GM18873 (cell line): ENCODE measurements at regions not wholly inside any gene's neighbourhood (a gene's known extent, or its start where the extent isn't known, plus 50 kb on each side); places are given as distances from the start of the nearest gene placed in this dataset.
"Not testable (repeated sequence)": the region's sequence is repeated elsewhere in the genome, so short reads cannot be mapped to it uniquely, and the experiment has no call there.

Source experiments
- ATAC-seq: cut with Tn5 transposase; IDR thresholded peaks from one replicate; pipeline ENCODE4 v1.9.1; 2021; ENCODE audit warnings: mild to moderate bottlenecking, moderate library complexity, moderate number of reproducible peaks; ENCODE audit not compliant: unreplicated experiment, low FRiP score

- no peak for ATAC-seq
Measured at GRCh38 chr2:19111354-19111753, 247.1 kb downstream of the OSR1 start.

DNA sequence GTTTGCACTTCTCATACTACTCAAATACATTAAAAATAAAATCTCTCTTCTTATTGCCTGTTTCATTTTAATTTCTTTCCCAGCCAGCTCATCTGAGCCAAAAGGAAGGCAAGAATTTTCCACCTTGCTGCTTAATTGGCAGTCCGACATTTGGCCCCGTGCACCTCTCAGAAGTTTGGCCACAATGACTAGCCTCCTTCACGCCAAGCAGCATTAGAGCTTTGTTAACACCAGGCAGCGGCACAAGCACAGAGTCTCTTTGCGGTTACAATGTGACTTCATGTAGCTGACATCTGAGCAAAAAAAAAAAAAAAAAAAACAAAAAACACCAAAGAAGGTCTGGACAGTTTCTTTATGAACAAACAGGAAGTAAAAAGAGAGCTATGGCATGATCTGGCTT, 248.9 kb downstream of the OSR1 start:
- ATAC-seq: no peak

DNA sequence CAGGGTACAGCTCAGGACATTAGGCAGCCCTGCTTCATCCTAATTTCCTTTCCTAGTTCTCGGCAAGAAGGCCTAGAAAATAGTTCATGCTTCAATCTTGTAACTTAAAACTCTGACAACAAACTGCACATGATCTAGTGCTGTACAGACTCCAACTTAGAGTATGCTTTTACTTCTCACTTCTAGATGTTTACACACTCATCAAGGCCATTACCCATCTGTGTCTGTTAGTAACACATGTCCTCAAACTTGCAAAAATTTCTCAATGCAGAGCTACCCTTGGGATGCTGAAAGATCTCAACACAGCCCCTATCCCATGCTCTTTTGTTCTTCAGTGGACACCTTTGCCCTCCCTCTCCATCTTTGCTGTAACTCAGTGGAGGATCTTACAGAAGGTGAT, 252.0 kb downstream of the OSR1 start:
- no peak for ATAC-seq

GRCh38 chr2:19104503-19104902, 253.9 kb downstream of the OSR1 start:
- no peak for ATAC-seq

DNA sequence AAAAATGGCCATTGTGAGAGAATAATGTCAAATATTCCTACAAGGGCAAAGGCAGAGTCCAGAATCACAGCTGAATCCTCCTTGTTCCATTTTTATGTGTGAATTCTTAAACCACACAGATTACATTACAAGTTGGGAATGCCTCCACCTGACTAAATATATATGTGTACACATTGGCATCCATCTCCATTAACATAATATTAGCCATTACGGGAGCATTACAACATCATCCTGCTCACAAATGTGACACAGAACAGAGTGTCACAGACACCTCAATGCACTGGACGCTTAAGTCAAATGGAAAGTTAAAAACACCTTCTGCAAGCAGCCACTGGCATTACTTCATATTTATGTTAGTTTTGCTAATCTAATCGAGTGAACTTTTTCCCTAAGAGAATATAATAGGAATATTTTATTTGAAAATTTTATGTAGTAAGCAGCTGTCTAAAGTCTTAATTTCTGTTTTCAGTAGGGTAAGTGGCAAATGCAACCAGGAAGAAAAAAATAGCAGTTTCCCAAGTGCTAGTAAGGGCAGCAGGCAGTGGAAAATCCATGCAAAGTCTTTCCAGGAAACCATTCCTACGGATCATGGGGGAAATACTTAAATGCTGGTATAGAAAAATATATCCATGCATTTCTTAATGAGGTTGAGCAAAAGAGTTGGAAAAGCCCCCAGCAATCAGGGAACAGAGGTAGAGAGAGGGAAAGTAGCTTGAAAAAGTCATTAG, 255.6 kb downstream of the OSR1 start:
- ATAC-seq: no peak

DNA sequence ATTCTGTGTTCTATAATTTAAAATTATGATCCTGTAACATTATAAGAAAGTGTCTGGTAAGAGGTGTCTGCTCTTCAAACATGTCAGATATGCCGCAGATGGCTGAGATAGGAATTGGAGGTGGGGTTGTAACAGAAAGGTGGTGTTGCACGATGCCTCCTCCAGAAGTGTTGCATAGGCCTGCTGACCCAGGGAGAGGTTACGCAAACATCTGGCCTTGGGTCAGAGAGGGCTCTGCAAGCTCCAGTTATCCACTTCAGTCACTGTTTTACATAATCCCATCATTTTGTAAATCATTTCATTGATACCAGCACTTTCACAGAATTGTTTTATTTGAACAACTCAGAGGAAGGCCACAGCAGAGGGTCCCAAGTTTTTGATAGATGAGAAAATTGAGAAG, 256.5 kb downstream of the OSR1 start:
- no peak for ATAC-seq

GRCh38 chr2:19100570-19100969, 257.9 kb downstream of the OSR1 start:
- ATAC-seq: no peak

DNA sequence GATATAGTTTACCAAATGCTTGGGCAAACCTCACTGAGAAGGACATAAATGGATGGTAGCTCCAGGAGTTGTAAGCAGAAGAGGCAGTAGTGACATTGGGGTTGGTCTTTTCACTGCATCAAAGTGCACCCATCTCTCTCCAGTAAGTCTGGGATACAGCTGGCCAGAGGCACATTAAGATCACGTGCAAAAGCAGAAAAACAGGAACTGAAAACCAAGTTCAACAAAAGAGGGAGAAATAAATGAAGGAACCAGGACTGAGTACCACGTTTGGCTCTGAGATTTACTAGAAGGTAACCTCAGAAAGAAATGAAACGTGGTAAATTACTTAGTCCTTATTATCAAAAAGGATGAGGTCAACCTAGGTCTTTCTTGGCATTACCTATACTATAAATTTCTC, 259.2 kb downstream of the OSR1 start:
- ATAC-seq: no peak

DNA sequence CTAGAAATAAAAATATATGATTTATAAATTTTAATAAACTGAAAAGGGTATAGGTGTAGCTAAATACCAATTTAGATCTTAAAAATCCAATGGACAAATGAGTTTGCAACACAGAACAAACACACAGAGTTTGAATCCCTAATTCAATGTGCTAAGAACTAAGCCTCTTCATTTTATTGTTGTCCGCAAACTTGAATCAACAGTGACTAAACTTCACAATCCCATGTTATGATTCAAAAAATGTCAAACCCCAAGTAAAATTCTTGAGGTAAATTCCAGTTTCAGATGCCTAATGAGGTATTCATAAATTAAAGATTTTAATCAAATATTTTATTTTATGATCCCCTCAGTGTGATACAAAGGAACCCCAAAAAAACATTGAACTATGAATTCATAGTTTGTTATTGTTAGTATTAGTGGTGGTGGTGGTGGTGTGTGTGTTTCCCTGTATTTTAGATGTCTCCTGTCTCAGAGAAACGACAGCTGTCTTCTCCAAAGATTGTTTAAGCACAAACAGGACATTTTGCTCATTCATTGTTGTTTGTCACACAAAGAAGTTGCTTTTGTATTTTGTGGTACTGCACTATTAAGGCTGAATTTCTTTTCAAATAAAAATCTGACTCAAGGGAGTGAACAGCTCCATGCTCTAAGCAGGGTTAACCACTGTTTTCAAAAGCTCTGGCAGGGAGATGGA, 259.8 kb downstream of the OSR1 start:
- ATAC-seq: no peak

- not testable (repeated sequence) for ATAC-seq
Measured at GRCh38 chr2:19089476-19089875, 268.9 kb downstream of the OSR1 start.

DNA sequence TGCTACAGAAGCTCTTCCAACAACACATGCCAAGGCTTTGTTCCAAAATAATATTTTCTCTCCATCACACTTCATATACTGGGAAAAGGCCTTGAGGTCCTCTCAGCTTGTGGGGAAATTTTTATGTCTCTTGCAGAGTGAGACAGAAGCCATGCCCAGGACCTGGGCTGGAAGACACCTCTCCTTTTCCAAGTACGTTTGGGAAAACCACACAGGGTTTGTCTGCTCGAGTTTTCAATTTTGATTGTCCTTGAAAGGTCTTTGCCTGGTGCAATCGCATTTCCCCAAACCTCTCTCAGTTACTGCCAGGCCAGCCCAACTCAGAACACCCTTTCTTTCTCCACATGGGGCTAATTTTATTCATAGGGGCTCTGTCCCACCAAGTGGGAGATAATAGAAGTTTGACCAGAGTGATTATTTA, 272.2 kb downstream of the OSR1 start:
- no peak for ATAC-seq

DNA sequence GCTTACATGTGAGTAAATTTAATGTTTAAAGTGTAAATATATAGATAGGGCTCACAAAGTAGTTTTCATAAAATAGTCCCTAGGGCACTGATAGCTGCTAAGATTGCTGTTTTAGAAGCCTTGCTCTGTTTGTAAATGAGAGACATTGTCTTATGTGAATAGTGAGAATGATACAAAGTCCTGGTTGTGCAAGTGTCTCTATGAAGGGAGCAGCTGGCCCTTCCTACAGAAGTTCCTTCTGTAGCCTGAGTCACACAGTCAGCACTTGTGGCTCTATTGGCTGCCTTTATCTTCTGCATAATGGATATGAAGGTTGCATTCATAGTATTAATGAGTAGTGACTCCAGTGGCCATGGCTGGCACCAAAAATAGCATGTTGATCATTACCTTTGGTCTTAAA, 279.7 kb downstream of the OSR1 start:
- ATAC-seq: no peak

- ATAC-seq: no peak
Measured at GRCh38 chr2:19073522-19073921, 284.9 kb downstream of the OSR1 start.

DNA sequence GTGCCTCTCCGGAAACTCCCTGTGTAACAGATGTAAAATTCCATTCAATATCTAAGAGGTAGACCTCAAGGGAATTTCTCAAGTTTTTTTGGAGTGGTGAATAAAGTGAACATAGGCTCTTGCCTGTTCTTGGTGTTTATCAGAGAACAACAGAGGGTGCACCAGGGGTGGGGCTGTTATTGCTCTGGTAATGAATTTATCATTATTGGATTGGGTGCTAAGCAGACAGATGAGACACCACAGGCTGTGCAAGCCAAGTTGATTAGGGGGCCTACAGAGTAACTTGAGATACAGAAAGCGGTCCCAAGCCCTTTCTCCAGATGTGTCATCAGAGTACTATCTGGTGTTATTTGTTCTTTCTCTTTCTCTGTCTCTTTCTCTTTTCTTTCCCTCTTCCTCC, 286.3 kb downstream of the OSR1 start:
- no peak for ATAC-seq

DNA sequence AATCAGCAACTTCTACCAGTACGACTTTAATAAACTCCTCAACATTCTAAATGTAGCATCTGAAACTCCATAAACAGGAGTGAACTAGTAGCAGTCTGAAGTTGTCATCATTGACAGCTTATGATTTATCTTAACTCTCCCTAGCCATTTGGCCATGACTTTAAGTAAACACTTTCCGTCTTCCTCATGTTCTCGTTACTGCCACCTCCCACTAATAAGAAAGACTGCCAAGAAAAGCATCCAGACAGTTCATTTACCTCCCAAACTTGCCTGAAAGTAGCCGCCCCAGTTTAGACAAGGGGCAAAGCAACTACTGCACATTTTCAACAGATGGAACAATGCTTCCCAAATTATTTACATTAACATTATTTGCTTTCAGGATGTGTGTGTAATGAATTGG, 287.5 kb downstream of the OSR1 start:
- ATAC-seq: no peak

DNA sequence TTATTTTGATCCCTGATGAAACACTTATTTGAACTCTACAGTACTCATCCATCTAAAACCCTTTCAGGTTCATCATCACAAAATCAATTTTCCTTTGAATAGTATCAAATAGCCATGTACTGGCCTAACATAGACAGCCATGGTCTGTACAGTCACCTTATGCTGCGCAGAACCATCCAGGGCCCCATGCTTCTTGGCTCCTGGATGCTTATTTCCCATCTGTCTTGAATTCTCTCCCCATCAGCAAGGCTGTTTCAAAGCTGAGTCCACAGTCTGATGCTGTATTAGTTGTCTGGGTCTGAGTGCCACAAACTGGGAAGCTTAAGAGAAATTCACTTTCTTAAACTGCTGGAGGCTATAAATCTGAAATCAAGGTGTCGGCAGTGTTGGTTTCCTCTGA, 290.2 kb downstream of the OSR1 start:
- no peak for ATAC-seq

DNA sequence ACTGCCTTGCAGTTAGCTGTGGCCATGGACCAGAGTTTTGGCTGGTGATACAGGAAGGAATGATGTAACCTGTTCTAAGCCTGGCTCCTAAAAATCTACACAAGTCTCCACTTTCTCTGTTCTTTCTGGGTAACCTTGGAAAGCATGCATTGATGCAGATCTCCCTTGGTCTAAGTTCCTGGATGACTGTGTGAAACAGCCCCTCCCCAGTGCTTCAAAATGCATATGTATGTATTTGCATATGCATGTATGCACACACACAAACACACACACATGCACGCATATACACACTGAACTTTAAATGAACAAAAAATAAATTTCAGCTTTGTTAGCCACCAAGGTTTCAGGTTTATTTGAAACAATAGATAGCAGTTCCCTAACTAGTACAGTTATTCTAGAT, 296.1 kb downstream of the OSR1 start:
- no peak for ATAC-seq

GRCh38 chr2:19059076-19059475, 299.3 kb downstream of the OSR1 start:
- no peak for ATAC-seq

DNA sequence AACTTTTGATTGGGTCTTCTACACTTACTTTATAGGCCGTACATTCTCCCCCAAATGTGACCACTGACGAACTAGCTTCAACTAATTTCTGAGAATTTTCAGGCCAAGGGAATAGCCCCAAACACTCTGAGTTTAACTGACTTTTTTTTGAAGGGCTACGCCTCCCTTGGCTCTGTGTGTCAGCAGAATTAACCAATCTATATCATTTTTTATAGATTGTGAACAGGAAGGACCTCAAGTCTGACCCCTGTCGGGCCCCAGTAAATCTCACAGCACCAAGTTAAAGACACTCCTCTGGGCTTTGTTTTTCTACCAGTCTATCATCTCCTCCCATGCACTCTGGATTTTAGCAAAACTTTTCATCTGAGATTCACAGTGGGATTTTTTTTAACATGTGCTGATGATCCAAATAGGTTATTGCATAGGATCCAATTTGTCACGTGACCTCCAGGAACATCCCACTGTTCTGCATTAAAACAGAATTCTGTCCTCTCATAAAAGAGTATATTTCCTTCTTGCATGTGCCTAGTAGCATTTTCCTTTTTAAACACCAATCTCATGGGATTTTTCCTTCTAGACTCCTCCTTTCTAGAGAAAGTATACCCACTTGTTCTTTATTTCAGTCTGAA, 307.1 kb downstream of the OSR1 start:
- no peak for ATAC-seq

DNA sequence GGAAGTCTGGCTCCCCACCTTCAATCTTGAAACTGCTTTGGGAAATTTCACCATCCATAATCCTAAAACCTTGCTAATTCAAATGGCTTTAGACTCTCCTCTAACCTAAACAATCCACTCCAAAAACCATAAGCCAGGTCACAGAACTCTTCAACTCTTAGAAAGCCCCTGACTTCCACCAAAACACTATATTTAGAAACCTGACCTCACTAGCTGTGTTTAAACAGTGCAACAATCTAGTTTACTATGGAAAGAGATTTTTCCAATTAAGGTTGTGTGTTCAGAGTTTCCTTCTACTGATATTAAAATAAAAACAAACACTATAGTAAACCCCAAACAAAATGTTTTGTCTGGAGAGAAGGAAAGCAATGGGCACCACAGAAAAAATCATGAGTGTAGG, 308.1 kb downstream of the OSR1 start:
- no peak for ATAC-seq

DNA sequence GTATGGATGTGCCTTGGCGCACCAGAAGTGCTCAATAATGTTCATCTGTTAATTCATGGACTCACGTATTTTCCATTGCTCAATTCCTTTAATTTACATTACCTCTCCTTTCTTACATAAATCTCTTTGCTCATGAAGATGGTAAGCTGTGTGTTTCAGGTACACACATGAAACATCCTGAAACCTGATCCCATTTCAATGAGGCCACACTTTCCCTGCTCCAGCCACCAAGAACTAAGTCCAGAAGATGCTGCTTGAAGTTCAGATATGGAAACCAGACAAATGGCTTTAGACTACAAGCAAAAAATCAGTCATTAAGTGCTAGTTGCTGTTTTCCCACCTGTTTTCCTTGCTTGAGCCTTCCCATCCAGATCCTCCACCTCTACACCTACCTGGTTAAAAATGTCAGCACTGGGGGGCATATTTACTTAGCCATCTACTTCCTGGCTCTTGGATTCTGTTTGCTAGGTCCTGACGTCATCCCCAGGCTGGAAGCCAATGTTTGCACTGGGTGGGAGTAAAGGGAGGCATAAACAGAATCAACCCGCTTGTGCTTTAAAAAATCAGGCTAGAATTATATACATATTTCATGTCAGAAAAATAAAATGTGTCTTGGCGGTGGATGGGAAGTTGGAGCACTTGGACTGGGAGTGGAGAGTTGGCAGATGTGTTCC, 309.7 kb downstream of the OSR1 start:
- no peak for ATAC-seq
